Liver (tissue), 8 donors: ENCODE measurements at regions not wholly inside any gene's neighbourhood (a gene's known extent, or its start where the extent isn't known, plus 50 kb on each side); places are given as distances from the start of the nearest gene placed in this dataset.

Experiments
- DNase-seq: peaks from one replicate; pipeline ENCODE4 v3.0.0-alpha.2; 2017; ENCODE audit warnings: low spot score
- H3K27ac ChIP-seq, 2 donors: one replicate each; pipeline ENCODE4 v1.7.0; 2013; ENCODE audit warnings: inconsistent platforms in 2 of 2, low read length in 2 of 2, control low read depth in 1 of 2, low read depth in 1 of 2, mild to moderate bottlenecking in 1 of 2
- H3K27me3 ChIP-seq, 4 donors: one replicate each; pipeline versions ENCODE4 v1.6.1 to v1.7.0; 2013; ENCODE audit warnings: low read length in 3 of 4, inconsistent platforms in 1 of 4, mild to moderate bottlenecking in 1 of 4, moderate library complexity in 1 of 4; ENCODE audit not compliant: control insufficient read depth in 4 of 4, insufficient read depth in 4 of 4
- H3K36me3 ChIP-seq, 4 donors: one replicate each; pipeline versions ENCODE4 v1.6.1 to v1.7.0; 2013; ENCODE audit warnings: low read length in 3 of 4, mild to moderate bottlenecking in 3 of 4, low read depth in 1 of 4, moderate library complexity in 1 of 4; ENCODE audit not compliant: control insufficient read depth in 4 of 4, insufficient read depth in 3 of 4
- H3K4me1 ChIP-seq, 4 donors: one replicate each; pipeline versions ENCODE4 v1.6.1 to v1.7.0; 2013; ENCODE audit warnings: low read length in 3 of 4, mild to moderate bottlenecking in 3 of 4, moderate library complexity in 1 of 4; ENCODE audit not compliant: control insufficient read depth in 4 of 4, insufficient read depth in 4 of 4
- H3K4me3 ChIP-seq, 3 donors: one replicate each; pipeline versions ENCODE4 v1.6.1 to v1.7.0; 2013; ENCODE audit warnings: low read length in 3 of 3, control low read depth in 1 of 3, low read depth in 1 of 3, mild to moderate bottlenecking in 1 of 3
- H3K9ac ChIP-seq, 2 donors: one replicate each; pipeline ENCODE4 v1.7.0; 2013; ENCODE audit warnings: low read length in 2 of 2, mild to moderate bottlenecking in 2 of 2, moderate library complexity in 2 of 2, control low read depth in 1 of 2, low read depth in 1 of 2
- H3K9me3 ChIP-seq, 4 donors: one replicate each; pipeline versions ENCODE4 v1.6.1 to v1.7.0; 2013; ENCODE audit warnings: low read length in 3 of 4; ENCODE audit not compliant: control insufficient read depth in 4 of 4
- EGR1 ChIP-seq, 2 donors: IDR thresholded peaks; 2 replicates each; pipeline ENCODE4 v1.6.1; 2016 to 2018; ENCODE audit warnings: antibody characterized with exemption in 2 of 2, low read depth in 2 of 2
- FOXA2 ChIP-seq: IDR thresholded peaks from 2 replicates; pipeline ENCODE4 v1.6.1; 2016; ENCODE audit warnings: antibody characterized with exemption
- GABPA ChIP-seq, 2 donors: IDR thresholded peaks in 1 of 2; conservative IDR thresholded peaks in 1 of 2; 2 replicates each; pipeline ENCODE4 v1.6.1; 2016; ENCODE audit warnings: antibody characterized with exemption in 2 of 2, mild to moderate bottlenecking in 1 of 2, moderate library complexity in 1 of 2
- HNF4A ChIP-seq, 2 donors: conservative IDR thresholded peaks; 2 replicates each; pipeline ENCODE4 v1.6.1; 2016; ENCODE audit warnings: antibody characterized with exemption in 2 of 2, mild to moderate bottlenecking in 2 of 2
- HNF4G ChIP-seq: IDR thresholded peaks from 2 replicates; pipeline ENCODE4 v1.6.1; 2016; ENCODE audit warnings: antibody characterized with exemption
- JUND ChIP-seq, 2 donors: IDR thresholded peaks; 2 replicates each; pipeline ENCODE4 v1.6.1; 2016; ENCODE audit warnings: antibody characterized with exemption in 2 of 2
- NR2F2 ChIP-seq: IDR thresholded peaks from 2 replicates; pipeline ENCODE4 v1.6.1; 2016; ENCODE audit warnings: antibody characterized with exemption
- RXRA ChIP-seq, 2 donors: IDR thresholded peaks; 2 replicates each; pipeline ENCODE4 v1.6.1; 2017 to 2018; ENCODE audit warnings: antibody characterized with exemption in 2 of 2, mild to moderate bottlenecking in 1 of 2
- SP1 ChIP-seq: IDR thresholded peaks from 2 replicates; pipeline ENCODE4 v1.6.1; 2018; ENCODE audit warnings: antibody characterized with exemption, mild to moderate bottlenecking
- WGBS: extraction: QIAGEN DNeasy Blood & Tissue Kit; methylation state at CpG from one replicate; pipeline ENCODE4 v1.1.7; 2013; 5-methylcytosine and 5-hydroxymethylcytosine counted together
- TF ChIP-seq, protein P1 (sequence below): IDR thresholded peaks from 2 replicates; pipeline ENCODE4 v1.6.1; 2016; ENCODE audit warnings: antibody characterized with exemption, mild to moderate bottlenecking
- TF ChIP-seq, protein P2 (sequence below): fragments of 150-350 bp; IDR thresholded peaks from 2 replicates; pipeline ENCODE4 v1.5.1; 2017; ENCODE audit warnings: improper control_type of control experiment, low read depth, low read length; ENCODE audit not compliant: missing input control
- TF ChIP-seq, protein P3 (sequence below): IDR thresholded peaks from 2 replicates; pipeline ENCODE4 v1.6.1; 2016; ENCODE audit warnings: antibody characterized with exemption
- TF ChIP-seq, protein P4 (sequence below): IDR thresholded peaks from 2 replicates; pipeline ENCODE4 v1.6.1; 2016; ENCODE audit warnings: antibody characterized with exemption
- donor health status: healthy.
- donor health status: healthy.
- donor health status: healthy.
- donor health status: healthy.
- donor health status: healthy.

DNA sequence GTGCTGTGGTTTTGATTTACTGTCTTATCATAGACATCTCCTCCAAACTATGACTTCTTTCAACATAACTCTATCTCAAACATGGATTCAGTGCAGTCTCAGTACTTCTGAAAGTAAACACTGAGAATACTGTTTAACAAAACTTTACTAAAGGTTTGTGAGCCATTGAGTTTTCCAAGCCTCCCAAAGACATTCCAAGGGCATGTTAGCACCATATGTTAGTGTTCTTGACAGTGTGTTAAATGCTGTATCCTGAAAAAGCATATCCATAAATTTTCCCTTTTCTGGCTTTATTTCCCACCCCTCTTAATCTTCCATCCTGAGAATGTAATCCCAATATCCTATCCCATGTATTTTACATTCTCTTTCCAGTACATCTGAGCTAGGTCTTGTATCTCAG is 446.8 kb upstream of the CXADR start:
- Histone ChIP-seq H3K4me1 (no peaks in the 10 kb centered on the region), H3K36me3 (no peaks in the 10 kb centered on the region), H3K27ac (no peak overlapping the region), H3K27me3 (no peaks in the 10 kb centered on the region), H3K9me3 (peaks cover 0 to 2% (median 0%) of the 10 kb centered on the region in 4 donors), H3K9ac (no peak overlapping the region), H3K4me3 (no peak overlapping the region)
- no peak for DNase-seq
- no peak for TF ChIP-seq RXRA (IDR thresholded peaks at IDR 0.05)
- TF ChIP-seq, protein P1, sequence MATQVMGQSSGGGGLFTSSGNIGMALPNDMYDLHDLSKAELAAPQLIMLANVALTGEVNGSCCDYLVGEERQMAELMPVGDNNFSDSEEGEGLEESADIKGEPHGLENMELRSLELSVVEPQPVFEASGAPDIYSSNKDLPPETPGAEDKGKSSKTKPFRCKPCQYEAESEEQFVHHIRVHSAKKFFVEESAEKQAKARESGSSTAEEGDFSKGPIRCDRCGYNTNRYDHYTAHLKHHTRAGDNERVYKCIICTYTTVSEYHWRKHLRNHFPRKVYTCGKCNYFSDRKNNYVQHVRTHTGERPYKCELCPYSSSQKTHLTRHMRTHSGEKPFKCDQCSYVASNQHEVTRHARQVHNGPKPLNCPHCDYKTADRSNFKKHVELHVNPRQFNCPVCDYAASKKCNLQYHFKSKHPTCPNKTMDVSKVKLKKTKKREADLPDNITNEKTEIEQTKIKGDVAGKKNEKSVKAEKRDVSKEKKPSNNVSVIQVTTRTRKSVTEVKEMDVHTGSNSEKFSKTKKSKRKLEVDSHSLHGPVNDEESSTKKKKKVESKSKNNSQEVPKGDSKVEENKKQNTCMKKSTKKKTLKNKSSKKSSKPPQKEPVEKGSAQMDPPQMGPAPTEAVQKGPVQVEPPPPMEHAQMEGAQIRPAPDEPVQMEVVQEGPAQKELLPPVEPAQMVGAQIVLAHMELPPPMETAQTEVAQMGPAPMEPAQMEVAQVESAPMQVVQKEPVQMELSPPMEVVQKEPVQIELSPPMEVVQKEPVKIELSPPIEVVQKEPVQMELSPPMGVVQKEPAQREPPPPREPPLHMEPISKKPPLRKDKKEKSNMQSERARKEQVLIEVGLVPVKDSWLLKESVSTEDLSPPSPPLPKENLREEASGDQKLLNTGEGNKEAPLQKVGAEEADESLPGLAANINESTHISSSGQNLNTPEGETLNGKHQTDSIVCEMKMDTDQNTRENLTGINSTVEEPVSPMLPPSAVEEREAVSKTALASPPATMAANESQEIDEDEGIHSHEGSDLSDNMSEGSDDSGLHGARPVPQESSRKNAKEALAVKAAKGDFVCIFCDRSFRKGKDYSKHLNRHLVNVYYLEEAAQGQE = no peak
- TF ChIP-seq SP1 = no peak
- no peak for TF ChIP-seq GABPA (IDR thresholded peaks at IDR 0.05 in 1 of 2, conservative IDR thresholded peaks at IDR 0.05 in 1 of 2)
- no peak for TF ChIP-seq FOXA2
- TF ChIP-seq, protein P2, sequence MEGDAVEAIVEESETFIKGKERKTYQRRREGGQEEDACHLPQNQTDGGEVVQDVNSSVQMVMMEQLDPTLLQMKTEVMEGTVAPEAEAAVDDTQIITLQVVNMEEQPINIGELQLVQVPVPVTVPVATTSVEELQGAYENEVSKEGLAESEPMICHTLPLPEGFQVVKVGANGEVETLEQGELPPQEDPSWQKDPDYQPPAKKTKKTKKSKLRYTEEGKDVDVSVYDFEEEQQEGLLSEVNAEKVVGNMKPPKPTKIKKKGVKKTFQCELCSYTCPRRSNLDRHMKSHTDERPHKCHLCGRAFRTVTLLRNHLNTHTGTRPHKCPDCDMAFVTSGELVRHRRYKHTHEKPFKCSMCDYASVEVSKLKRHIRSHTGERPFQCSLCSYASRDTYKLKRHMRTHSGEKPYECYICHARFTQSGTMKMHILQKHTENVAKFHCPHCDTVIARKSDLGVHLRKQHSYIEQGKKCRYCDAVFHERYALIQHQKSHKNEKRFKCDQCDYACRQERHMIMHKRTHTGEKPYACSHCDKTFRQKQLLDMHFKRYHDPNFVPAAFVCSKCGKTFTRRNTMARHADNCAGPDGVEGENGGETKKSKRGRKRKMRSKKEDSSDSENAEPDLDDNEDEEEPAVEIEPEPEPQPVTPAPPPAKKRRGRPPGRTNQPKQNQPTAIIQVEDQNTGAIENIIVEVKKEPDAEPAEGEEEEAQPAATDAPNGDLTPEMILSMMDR = no peak
- TF ChIP-seq EGR1 (IDR thresholded peaks at IDR 0.05; ENCODE audit: low read depth in 2 of 2) = no peak
- TF ChIP-seq, protein P3, sequence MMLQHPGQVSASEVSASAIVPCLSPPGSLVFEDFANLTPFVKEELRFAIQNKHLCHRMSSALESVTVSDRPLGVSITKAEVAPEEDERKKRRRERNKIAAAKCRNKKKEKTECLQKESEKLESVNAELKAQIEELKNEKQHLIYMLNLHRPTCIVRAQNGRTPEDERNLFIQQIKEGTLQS = no peak
- TF ChIP-seq HNF4G = no peak
- TF ChIP-seq, protein P4, sequence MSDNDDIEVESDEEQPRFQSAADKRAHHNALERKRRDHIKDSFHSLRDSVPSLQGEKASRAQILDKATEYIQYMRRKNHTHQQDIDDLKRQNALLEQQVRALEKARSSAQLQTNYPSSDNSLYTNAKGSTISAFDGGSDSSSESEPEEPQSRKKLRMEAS = no peak

DNA sequence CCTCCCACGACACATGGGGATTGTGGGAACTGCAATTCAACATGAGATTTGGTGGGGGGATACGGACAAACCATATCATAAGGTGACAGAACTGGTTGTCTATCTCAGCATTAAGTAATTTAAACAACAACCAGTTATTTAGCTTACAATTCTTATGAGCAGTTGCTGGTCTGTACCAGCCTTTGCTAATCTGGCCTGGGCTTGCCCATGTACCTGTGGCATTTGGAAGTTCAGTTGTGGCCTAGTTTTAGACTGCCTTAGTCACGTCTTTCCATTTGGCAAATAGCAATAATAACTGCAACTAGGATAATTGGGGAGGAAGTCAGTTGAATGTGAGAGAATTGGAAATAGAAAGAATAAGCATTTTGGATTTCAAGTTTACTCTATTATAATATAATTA is 441.8 kb upstream of the CXADR start:
- no peaks in the 10 kb centered on the region for H3K36me3 ChIP-seq
- WGBS = 78% methylated on average over 3 of the region's 3 CpGs
- TF ChIP-seq HNF4A (conservative IDR thresholded peaks at IDR 0.05) = no peak
- TF ChIP-seq JUND (IDR thresholded peaks at IDR 0.05) = no peak
- TF ChIP-seq RXRA (IDR thresholded peaks at IDR 0.05) = no peak
- TF ChIP-seq, protein P1 = no peak
- TF ChIP-seq, protein P3 = no peak
- TF ChIP-seq SP1 = no peak
- TF ChIP-seq, protein P2 = no peak
- TF ChIP-seq GABPA (IDR thresholded peaks at IDR 0.05 in 1 of 2, conservative IDR thresholded peaks at IDR 0.05 in 1 of 2) = no peak
- no peak for TF ChIP-seq NR2F2

More for the DNA sequence above, 441.8 kb upstream of the CXADR start:
- H3K4me3 ChIP-seq = no peak overlapping the region
- no peaks in the 10 kb centered on the region for H3K4me1 ChIP-seq
- DNase-seq = no peak
- peaks cover 0 to 1% (median 0%) of the 10 kb centered on the region in 4 donors for H3K9me3 ChIP-seq
- no peak overlapping the region for H3K27ac ChIP-seq
- H3K27me3 ChIP-seq = no peaks in the 10 kb centered on the region
- H3K9ac ChIP-seq = no peak overlapping the region
